K562 (cell line): ENCODE measurements at regions not wholly inside any gene's neighbourhood (a gene's known extent, or its start where the extent isn't known, plus 50 kb on each side); places are given as distances from the start of the nearest gene placed in this dataset.

Source experiments
- ATAC-seq: fragments of 200-7000 bp; cut with Tn5 transposase; 3 replicates; pipeline ENCODE4 v1.9.1; 2020; ENCODE audit warnings: moderate library complexity
- BruUV-seq: library from RNA; stranded (reverse); fragments of 400-500 nt; replicated peaks from 2 replicates; lab custom pipeline; 2021; lab: Mats Ljungman, UMichigan
- CTCF ChIA-PET: fragments of 300-600 bp; formaldehyde crosslinking; extraction: SDS; loops from one replicate; lab custom pipeline; 2021; ENCODE audit warnings: low intra/inter-chr PET ratio; lab: Yijun Ruan, JAX
- POLR2A ChIA-PET: fragments of 300-600, 350-650 bp; sonication (Branson Sonifier 250); formaldehyde crosslinking; extraction: SDS; loops from one replicate; lab custom pipeline; 2021; ENCODE audit warnings: antibody characterized with exemption, inconsistent platforms; lab: Yijun Ruan, JAX
- DNase-seq, 4 experiments: peaks; one replicate each; pipeline versions ENCODE4 v3.0.0 to v3.0.0-alpha.2; 2011 to 2018; ENCODE audit warnings: low spot score in 3 of 4, mixed read lengths in 3 of 4; ENCODE audit errors: extremely low read depth in 1 of 4
- FAIRE-seq: peaks from 2 replicates; lab custom pipeline; 2011; peaks lifted over from hg19 to GRCh38; lab: Jason Lieb, UNC
- H2AFZ ChIP-seq: 2 replicates; pipeline ENCODE4 v1.6.0; 2011; ENCODE audit warnings: low read depth, low read length, control low read depth, inconsistent platforms
- H3K27ac ChIP-seq: fragments of 200-600 bp; 3 replicates; pipeline ENCODE4 v1.8.0; 2011; ENCODE audit warnings: low read depth, mild to moderate bottlenecking, control low read depth, inconsistent platforms, low read length, moderate library complexity, mixed read lengths; ENCODE audit errors: extremely low read depth
- H3K27me3 ChIP-seq, 2 experiments: fragments of 300-600 bp in 1 of 2; 2 replicates in 1 of 2; 3 replicates in 1 of 2; pipeline versions ENCODE4 v1.6.0 to v1.8.0; 2011; ENCODE audit warnings: inconsistent platforms in 2 of 2, low read length in 2 of 2, mild to moderate bottlenecking in 1 of 2, mixed read lengths in 1 of 2, moderate library complexity in 1 of 2; ENCODE audit not compliant: control insufficient read depth in 2 of 2, insufficient read depth in 2 of 2
- H3K36me3 ChIP-seq: fragments of 300-600 bp; 3 replicates; pipeline ENCODE4 v1.8.0; 2011; ENCODE audit warnings: mild to moderate bottlenecking, low read length, inconsistent platforms; ENCODE audit not compliant: control insufficient read depth, insufficient read depth
- H3K4me1 ChIP-seq, 2 experiments: fragments of 200-600 bp in 1 of 2; replicated peaks in 1 of 2; 2 replicates in 1 of 2; 3 replicates in 1 of 2; pipeline versions ENCODE4 v1.5.1 to v1.8.0; 2011; ENCODE audit warnings: inconsistent platforms in 2 of 2, low read length in 2 of 2, mild to moderate bottlenecking in 1 of 2, mixed read lengths in 1 of 2, moderate library complexity in 1 of 2; ENCODE audit not compliant: control insufficient read depth in 2 of 2, insufficient read depth in 2 of 2
- H3K4me2 ChIP-seq: 2 replicates; pipeline ENCODE4 v1.6.1; 2011; ENCODE audit warnings: low read length, control low read depth, inconsistent platforms, mixed read lengths; ENCODE audit not compliant: insufficient read depth
- H3K4me3 ChIP-seq: fragments of 200-600 bp; sonication (generic), shearing (Covaris generic); 2 replicates; pipeline ENCODE4 v1.5.1; 2016; ENCODE audit warnings: control low read depth, inconsistent platforms
- H3K79me2 ChIP-seq: fragments of 200-600 bp; 3 replicates; pipeline ENCODE4 v1.8.0; 2011; ENCODE audit warnings: low read length, inconsistent platforms; ENCODE audit not compliant: control insufficient read depth, insufficient read depth
- H3K9ac ChIP-seq, 2 experiments: 2 replicates each; pipeline versions ENCODE4 v1.6.0 to v1.6.1; 2011; ENCODE audit warnings: low read depth in 2 of 2, low read length in 2 of 2, control low read depth in 1 of 2, inconsistent platforms in 1 of 2, mild to moderate bottlenecking in 1 of 2, mixed read lengths in 1 of 2; ENCODE audit not compliant: insufficient read depth in 1 of 2
- H3K9me1 ChIP-seq: one replicate; pipeline ENCODE4 v1.6.0; 2011; ENCODE audit warnings: inconsistent platforms, mild to moderate bottlenecking, low read length, moderate library complexity; ENCODE audit not compliant: control insufficient read depth, insufficient read depth
- H3K9me3 ChIP-seq: replicated peaks from 2 replicates; pipeline ENCODE4 v1.5.1; 2011; ENCODE audit warnings: low read depth, low read length, inconsistent platforms; ENCODE audit not compliant: control insufficient read depth, insufficient read depth
- H4K20me1 ChIP-seq: replicated peaks from 2 replicates; pipeline ENCODE4 v1.6.1; 2011; ENCODE audit warnings: low read length, inconsistent platforms, mixed read lengths; ENCODE audit not compliant: control insufficient read depth, insufficient read depth
- ARID3A ChIP-seq: IDR thresholded peaks from 2 replicates; pipeline ENCODE4 v1.6.1; 2012; ENCODE audit warnings: low read depth, low read length, improper control_type of control experiment, borderline replicate concordance
- CAMTA2 ChIP-seq: fragments of 250-450 bp; sonication (Bioruptor Pico); conservative IDR thresholded peaks from 2 replicates; pipeline ENCODE4 v1.5.1; 2022
- CTCFL ChIP-seq: IDR thresholded peaks from 2 replicates; pipeline ENCODE4 v1.6.1; 2011; ENCODE audit warnings: borderline replicate concordance, low read depth, mild to moderate bottlenecking, moderate library complexity, low read length; ENCODE audit not compliant: insufficient read depth, poor library complexity, severe bottlenecking
- FOSL1 ChIP-seq: fragments of 200-800 bp; sonication (Bioruptor generic); conservative IDR thresholded peaks from 2 replicates; pipeline ENCODE4 v1.6.1; 2016; ENCODE audit warnings: missing genetic modification characterization, missing compliant biosample characterization
- FOXK1 ChIP-seq: sonication (generic); formaldehyde crosslinking; IDR thresholded peaks from 2 replicates; pipeline ENCODE4 v1.8.0; 2022; ENCODE audit warnings: missing genetic modification reagents, mild to moderate bottlenecking, borderline replicate concordance
- HDAC8 ChIP-seq: fragments of 450-650 bp; IDR thresholded peaks from 2 replicates; pipeline ENCODE4 v1.6.1; 2016; ENCODE audit warnings: mild to moderate bottlenecking, missing genetic modification characterization, moderate library complexity, missing compliant biosample characterization
- HNRNPL ChIP-seq: fragments of 200-400 bp; formaldehyde crosslinking; IDR thresholded peaks from 2 replicates; pipeline ENCODE4 v1.6.1; 2017; ENCODE audit warnings: low read depth, mild to moderate bottlenecking, low read length
- KDM1A ChIP-seq, 2 experiments: fragments of 450-650 bp; IDR thresholded peaks; 2 replicates each; pipeline ENCODE4 v1.6.1; 2016; ENCODE audit warnings: mild to moderate bottlenecking in 2 of 2
- KLF10 ChIP-seq: fragments of 250-450 bp; sonication (Bioruptor Pico); IDR thresholded peaks from 2 replicates; pipeline ENCODE4 v1.6.1; 2021; ENCODE audit warnings: matching md5 sums
- MAFG ChIP-seq: fragments of 450-650 bp; conservative IDR thresholded peaks from 2 replicates; pipeline ENCODE4 v1.6.1; 2016; ENCODE audit warnings: missing genetic modification characterization, missing compliant biosample characterization
- STAT5A ChIP-seq: IDR thresholded peaks from 2 replicates; pipeline ENCODE4 v1.6.1; 2012; ENCODE audit warnings: low read length, inconsistent platforms, borderline replicate concordance
- SUPT5H ChIP-seq: fragments of 450-650 bp; IDR thresholded peaks from 2 replicates; pipeline ENCODE4 v1.6.1; 2016
- ZNF316 ChIP-seq: fragments of 450-650 bp; IDR thresholded peaks from 2 replicates; pipeline ENCODE4 v1.6.1; 2016
- WGBS: fragments of 100-300 bp; shearing (Covaris generic); methylation state at CpG from one replicate; pipeline ENCODE4 v1.1.6; 2016; ENCODE audit warnings: low coverage, mixed read lengths; ENCODE audit not compliant: insufficient coverage; ENCODE audit errors: missing lambda C conversion rate; 5-methylcytosine and 5-hydroxymethylcytosine counted together
- in situ Hi-C: fragments of 300-500 bp; cut with MboI; formaldehyde crosslinking; loops from 4 replicates; pipeline ENCODE4 v1.15.0; 2018; ENCODE audit warnings: inconsistent platforms, mixed read lengths
- intact Hi-C: fragments of 100-400 bp; cut with micrococcal nuclease; formaldehyde crosslinking; loops from 2 replicates; pipeline ENCODE4 v1.14.2; 2022

- 0 out of 2 replicates have a peak, but pooled peaks have one; percentile 24 for TF ChIP-seq ZNF316
- TF ChIP-seq KLF10 (CRISPR knock-in tag): no peak
- no peak for TF ChIP-seq FOSL1 (tag)
- no peak for TF ChIP-seq SUPT5H
- no peak for TF ChIP-seq STAT5A
- TF ChIP-seq ARID3A: no peak
- no peak for TF ChIP-seq HNRNPL
- no peak for TF ChIP-seq FOXK1
- no peak for TF ChIP-seq CTCFL
- TF ChIP-seq MAFG: 0 out of 2 replicates have a peak, but pooled peaks have one; percentile 14
- TF ChIP-seq HDAC8: no peak
- TF ChIP-seq KDM1A (IDR thresholded peaks at IDR 0.05): no peak
- no peak for TF ChIP-seq CAMTA2 (CRISPR knock-in tag)
- DNase-seq: no peak
- H3K36me3 ChIP-seq: no peaks in the 10 kb centered on the region
- FAIRE-seq: no peak
- ChIA-PET POLR2A (interaction anchor here (0.9 kb wide), 1 partner anchor 10 kb away, joined by 4 read pairs; no protein-coding TSS in a partner anchor), CTCF (no interaction called here)
- H3K27me3 ChIP-seq: no peaks in the 10 kb centered on the region
- no peaks in the 10 kb centered on the region for H3K4me1 ChIP-seq
- BruUV-seq: no TSS peak
- H3K4me2 ChIP-seq: no peak overlapping the region
- no peak for ATAC-seq
- in situ Hi-C loops (no loop called here), intact Hi-C loops (no loop called here)
- H3K9me1 ChIP-seq: no peaks in the 10 kb centered on the region
- no peak overlapping the region for H2AFZ ChIP-seq
- no peak overlapping the region for H3K9ac ChIP-seq
- no peaks in the 10 kb centered on the region for H3K79me2 ChIP-seq
- H3K27ac ChIP-seq: no peak overlapping the region
- no peaks in the 10 kb centered on the region for H4K20me1 ChIP-seq
- H3K9me3 ChIP-seq: no peaks in the 10 kb centered on the region
- 4% methylated on average over 4 of the region's 4 CpGs for WGBS
- H3K4me3 ChIP-seq: no peak overlapping the region
Measured at GRCh38 chr10:89129911-89130310, 77.2 kb downstream of the CH25H start.
